Glutamatergic neuron (in vitro differentiated cells): ENCODE measurements at regions not wholly inside any gene's neighbourhood (a gene's known extent, or its start where the extent isn't known, plus 50 kb on each side); places are given as distances from the start of the nearest gene placed in this dataset.

Experiments
- DNase-seq: peaks from one replicate; pipeline ENCODE4 v3.0.0; 2022
- H3K27ac Mint-ChIP-seq: one replicate; pipeline ENCODE4 v1.8.0; 2020; ENCODE audit warnings: mild to moderate bottlenecking, mixed read lengths, inconsistent platforms; ENCODE audit not compliant: unreplicated experiment
- H3K27me3 Mint-ChIP-seq: one replicate; pipeline ENCODE4 v1.8.0; 2020; ENCODE audit warnings: mild to moderate bottlenecking, moderate library complexity, mixed read lengths, inconsistent platforms; ENCODE audit not compliant: unreplicated experiment
- H3K36me3 Mint-ChIP-seq: one replicate; pipeline ENCODE4 v1.8.0; 2020; ENCODE audit warnings: mild to moderate bottlenecking, mixed read lengths, inconsistent platforms; ENCODE audit not compliant: unreplicated experiment
- H3K4me1 Mint-ChIP-seq: one replicate; pipeline ENCODE4 v1.8.0; 2020; ENCODE audit warnings: mild to moderate bottlenecking, low read depth, mixed read lengths, inconsistent platforms; ENCODE audit not compliant: unreplicated experiment
- H3K4me3 Mint-ChIP-seq: one replicate; pipeline ENCODE4 v1.8.0; 2020; ENCODE audit warnings: mild to moderate bottlenecking, mixed read lengths, inconsistent platforms; ENCODE audit not compliant: unreplicated experiment
- H3K9me3 Mint-ChIP-seq: one replicate; pipeline ENCODE4 v1.8.0; 2020; ENCODE audit warnings: mild to moderate bottlenecking, moderate library complexity, mixed read lengths, inconsistent platforms; ENCODE audit not compliant: unreplicated experiment
- CTCF ChIP-seq: fragments of 200-600 bp; sonication (generic); IDR thresholded peaks from one replicate; pipeline ENCODE4 v1.5.0; 2021; ENCODE audit not compliant: partially characterized antibody, unreplicated experiment

- Mint-ChIP-seq H3K36me3 (no peaks in the 10 kb centered on the region), H3K27ac (peak overlapping the region; percentile 85), H3K4me3 (peak overlapping the region; percentile 73), H3K9me3 (peaks cover 9% of the 10 kb centered on the region), H3K4me1 (peaks cover 16% of the 10 kb centered on the region), H3K27me3 (peaks cover 6% of the 10 kb centered on the region)
- peak; percentile 80 for DNase-seq
- TF ChIP-seq CTCF, result no peak
These were observed 110.3 kb upstream of the KLF13 start for GRCh38 chr15:31216215-31216911.

- Mint-ChIP-seq H3K27me3 (peaks cover 6% of the 10 kb centered on the region), H3K4me3 (peak overlapping the region; percentile 73), H3K27ac (peak overlapping the region; percentile 85), H3K4me1 (peaks cover 17% of the 10 kb centered on the region), H3K9me3 (peaks cover 6% of the 10 kb centered on the region), H3K36me3 (no peaks in the 10 kb centered on the region)
- no peak for TF ChIP-seq CTCF
- no peak for DNase-seq
These were observed 109.6 kb upstream of the KLF13 start for GRCh38 chr15:31217067-31217466.

GRCh38 chr15:31217566-31218270 lies 108.9 kb upstream of the KLF13 start:
- Mint-ChIP-seq H3K9me3 (peaks cover 7% of the 10 kb centered on the region), H3K27ac (no peak overlapping the region), H3K36me3 (no peaks in the 10 kb centered on the region), H3K4me3 (peak overlapping the region; percentile 10), H3K4me1 (peaks cover 22% of the 10 kb centered on the region), H3K27me3 (peaks cover 8% of the 10 kb centered on the region)
- no peak for TF ChIP-seq CTCF
- DNase-seq, result no peak

DNA sequence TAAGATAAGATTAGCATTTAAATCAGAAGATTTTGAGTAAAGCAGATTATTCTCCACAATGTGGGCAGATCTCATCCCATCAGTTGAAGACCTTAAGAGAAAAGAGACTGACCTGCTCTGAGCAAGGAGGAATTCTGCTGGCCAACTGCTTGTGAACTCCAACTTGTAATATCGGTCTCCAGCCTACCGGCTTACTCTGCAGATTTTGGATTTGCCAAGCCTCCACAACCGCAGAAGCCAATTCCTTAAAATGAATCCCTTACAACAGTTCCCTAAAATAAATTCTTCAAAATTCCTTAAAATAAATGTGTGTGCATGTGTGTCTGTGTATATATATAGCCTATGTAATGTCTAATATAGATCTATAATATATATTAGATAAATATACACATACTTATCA lies 107.4 kb upstream of the KLF13 start:
- no peak overlapping the region for H3K27ac Mint-ChIP-seq
- H3K4me3 Mint-ChIP-seq, result no peak overlapping the region

More for the DNA sequence above, 107.4 kb upstream of the KLF13 start:
- peaks cover 9% of the 10 kb centered on the region for H3K27me3 Mint-ChIP-seq
- H3K9me3 Mint-ChIP-seq, result peaks cover 9% of the 10 kb centered on the region
- H3K36me3 Mint-ChIP-seq, result no peaks in the 10 kb centered on the region
- TF ChIP-seq CTCF, result no peak
- DNase-seq, result no peak
- peaks cover 29% of the 10 kb centered on the region for H3K4me1 Mint-ChIP-seq
